ENCODE measurements at regions not wholly inside any gene's neighbourhood (a gene's known extent, or its start where the extent isn't known, plus 50 kb on each side); places are given as distances from the start of the nearest gene placed in this dataset.

- Histone ChIP-seq H3K4me1 (ENCODE audit: control insufficient read depth, insufficient read depth, low read length) (no peaks in the 10 kb centered on the region), H3K4me3 (ENCODE audit: low read depth, low read length) (no peak overlapping the region), H3K36me3 (ENCODE audit: control insufficient read depth in 2 of 2, insufficient read depth in 1 of 2, low read length in 2 of 2) (no peaks in the 10 kb centered on the region), H3K9me3 (ENCODE audit: control insufficient read depth, insufficient read depth, low read depth, low read length) (no peaks in the 10 kb centered on the region), H3K27ac (ENCODE audit: extremely low read depth, low read depth, low read length) (no peak overlapping the region)
- ChIA-PET POLR2A (no interaction called here), CTCF (interaction anchor here (0.6 kb wide), 1 partner anchor 1894 kb away, joined by 3 read pairs; no protein-coding TSS in a partner anchor)
- TF ChIP-seq ZNF280C (tag by site-specific recombination; IDR thresholded peaks at IDR 0.05) (no peak), ZNF513 (tag by site-specific recombination; IDR thresholded peaks at IDR 0.05) (no peak), ZNF624 (tag by site-specific recombination; IDR thresholded peaks at IDR 0.05) (no peak), ZNF768 (tag by site-specific recombination; IDR thresholded peaks at IDR 0.05) (peak; percentile 50; the same call in 1 of the 2 replicates)
These were observed 105.9 kb upstream of the VASH1 start for GRCh38 chr14:76655331-76655730.

GRCh38 chr14:76656592-76656991 is 104.7 kb upstream of the VASH1 start:
- Histone ChIP-seq H3K4me3 (ENCODE audit: low read depth, low read length) (no peak overlapping the region), H3K27ac (ENCODE audit: extremely low read depth, low read depth, low read length) (no peak overlapping the region), H3K9me3 (ENCODE audit: control insufficient read depth, insufficient read depth, low read depth, low read length) (no peaks in the 10 kb centered on the region), H3K36me3 (ENCODE audit: control insufficient read depth in 2 of 2, insufficient read depth in 1 of 2, low read length in 2 of 2) (no peaks in the 10 kb centered on the region), H3K4me1 (ENCODE audit: control insufficient read depth, insufficient read depth, low read length) (no peaks in the 10 kb centered on the region)
- CTCF ChIA-PET, result interaction anchor here (0.6 kb wide), 1 partner anchor 401 kb away, joined by 3 read pairs; no protein-coding TSS in a partner anchor
- POLR2A ChIA-PET, result no interaction called here
- no peak for TF ChIP-seq RBAK (tag by site-specific recombination; IDR thresholded peaks at IDR 0.05)
- no peak for TF ChIP-seq ZNF350 (tag by site-specific recombination; IDR thresholded peaks at IDR 0.05)

GRCh38 chr14:76657404-76657803 is 103.9 kb upstream of the VASH1 start:
- POLR2A ChIA-PET, result no interaction called here
- TF ChIP-seq ZBTB11 (tag by site-specific recombination; conservative IDR thresholded peaks at IDR 0.05; ENCODE audit: low read depth), result no peak
- no peak for TF ChIP-seq ZNF658 (tag by site-specific recombination; IDR thresholded peaks at IDR 0.05)
- no peak for TF ChIP-seq IKZF3 (tag by site-specific recombination; IDR thresholded peaks at IDR 0.05)
- TF ChIP-seq ZNF830 (tag by site-specific recombination; IDR thresholded peaks at IDR 0.05; ENCODE audit: low read depth), result no peak
- no peak for TF ChIP-seq ZNF221 (tag by site-specific recombination; IDR thresholded peaks at IDR 0.05; ENCODE audit: borderline replicate concordance)
- no peak for TF ChIP-seq ZNF16 (tag by site-specific recombination; IDR thresholded peaks at IDR 0.05; ENCODE audit: low read depth)
- TF ChIP-seq ZNF155 (tag by site-specific recombination; IDR thresholded peaks at IDR 0.05), result no peak
- TF ChIP-seq REST (tag by site-specific recombination; IDR thresholded peaks at IDR 0.05), result no peak
- no peak for TF ChIP-seq PRDM4 (tag by site-specific recombination; IDR thresholded peaks at IDR 0.05)
- Histone ChIP-seq H3K4me1 (ENCODE audit: control insufficient read depth, insufficient read depth, low read length) (no peaks in the 10 kb centered on the region), H3K9me3 (ENCODE audit: control insufficient read depth, insufficient read depth, low read depth, low read length) (no peaks in the 10 kb centered on the region), H3K36me3 (ENCODE audit: control insufficient read depth in 2 of 2, insufficient read depth in 1 of 2, low read length in 2 of 2) (no peaks in the 10 kb centered on the region), H3K4me3 (ENCODE audit: low read depth, low read length) (no peak overlapping the region), H3K27ac (ENCODE audit: extremely low read depth, low read depth, low read length) (no peak overlapping the region)
- CTCF ChIA-PET, result no interaction called here
